ENCODE measurements at regions not wholly inside any gene's neighbourhood (a gene's known extent, or its start where the extent isn't known, plus 50 kb on each side); places are given as distances from the start of the nearest gene placed in this dataset.

GRCh38 chr13:106349080-106349931 lies 186.2 kb downstream of the EFNB2 start:
- DNase-seq, result no peak

DNA sequence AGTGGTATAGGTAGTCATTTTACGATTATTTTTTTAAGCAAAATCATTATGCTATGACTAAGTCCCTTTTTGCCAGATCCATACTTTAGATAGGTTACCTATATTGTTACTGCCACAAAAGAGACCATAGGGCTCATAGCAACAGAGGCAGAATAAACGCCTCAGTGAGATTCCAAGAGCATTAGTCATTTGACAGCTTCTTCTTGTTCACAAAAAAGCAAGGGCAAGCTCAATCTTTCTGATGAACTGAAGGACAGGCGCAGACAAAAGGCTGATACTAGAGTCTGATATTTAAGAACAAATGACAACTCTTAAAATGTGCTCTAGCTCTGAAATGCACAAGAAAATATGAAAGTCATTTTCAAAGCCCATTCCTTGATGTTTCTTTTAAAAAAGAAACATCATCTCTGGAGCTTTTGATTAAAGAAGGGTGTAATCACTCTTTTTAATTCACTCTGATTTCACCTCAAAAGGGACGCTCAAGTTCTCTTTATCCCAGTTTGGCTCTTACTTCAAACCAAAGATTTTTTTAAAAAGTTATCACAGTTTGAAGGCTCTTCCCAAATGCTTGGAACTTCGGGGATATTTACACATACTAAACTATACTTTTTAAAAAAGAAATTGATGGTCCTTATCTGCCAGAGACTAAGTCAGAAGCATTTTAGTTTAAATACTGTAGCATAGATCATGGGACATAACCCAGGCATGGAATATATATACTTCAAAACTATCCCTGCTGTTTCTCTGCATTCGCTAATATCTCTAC lies 187.2 kb downstream of the EFNB2 start:
- DNase-seq, result no peak

GRCh38 chr13:106344342-106344741 lies 191.1 kb downstream of the EFNB2 start:
- no peak for DNase-seq

DNA sequence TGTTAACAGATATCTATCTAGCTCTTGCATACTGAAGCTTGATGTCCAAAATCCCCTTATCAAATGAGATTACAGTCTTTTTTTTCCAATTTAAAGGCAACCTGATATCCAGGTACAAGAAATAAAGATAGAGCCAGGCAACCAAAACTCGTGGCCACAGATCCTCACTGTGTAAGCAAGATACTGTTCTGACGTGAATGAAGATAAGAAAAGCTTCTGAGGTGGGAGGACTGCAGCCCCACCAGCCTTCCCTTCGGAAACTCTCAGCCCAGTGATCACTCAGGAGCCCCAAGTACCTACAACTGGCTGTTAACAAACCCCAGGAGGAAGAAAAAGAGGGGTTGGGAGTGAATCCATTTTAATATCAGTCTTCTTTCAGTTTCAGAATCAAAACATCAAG lies 191.6 kb downstream of the EFNB2 start:
- no peak for DNase-seq

DNA sequence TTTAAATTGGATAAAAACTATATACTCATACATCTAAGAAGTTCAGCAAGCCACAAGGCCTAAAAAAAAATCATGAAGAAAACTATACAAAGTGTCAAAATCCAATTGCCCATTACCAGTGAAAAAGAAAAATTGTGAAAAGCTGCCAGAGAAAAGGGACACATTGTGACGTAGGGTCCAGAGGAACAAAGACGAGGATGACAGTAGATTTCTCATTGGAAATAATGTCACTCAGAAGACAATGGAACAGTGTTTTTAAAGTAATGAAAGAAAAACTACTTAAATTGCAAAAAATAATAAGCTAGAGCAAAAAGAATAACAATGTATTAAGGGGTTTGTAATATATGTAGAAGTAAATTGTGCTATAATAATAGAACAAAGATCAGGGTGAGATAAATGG lies 195.2 kb downstream of the EFNB2 start:
- no peak for DNase-seq

DNA sequence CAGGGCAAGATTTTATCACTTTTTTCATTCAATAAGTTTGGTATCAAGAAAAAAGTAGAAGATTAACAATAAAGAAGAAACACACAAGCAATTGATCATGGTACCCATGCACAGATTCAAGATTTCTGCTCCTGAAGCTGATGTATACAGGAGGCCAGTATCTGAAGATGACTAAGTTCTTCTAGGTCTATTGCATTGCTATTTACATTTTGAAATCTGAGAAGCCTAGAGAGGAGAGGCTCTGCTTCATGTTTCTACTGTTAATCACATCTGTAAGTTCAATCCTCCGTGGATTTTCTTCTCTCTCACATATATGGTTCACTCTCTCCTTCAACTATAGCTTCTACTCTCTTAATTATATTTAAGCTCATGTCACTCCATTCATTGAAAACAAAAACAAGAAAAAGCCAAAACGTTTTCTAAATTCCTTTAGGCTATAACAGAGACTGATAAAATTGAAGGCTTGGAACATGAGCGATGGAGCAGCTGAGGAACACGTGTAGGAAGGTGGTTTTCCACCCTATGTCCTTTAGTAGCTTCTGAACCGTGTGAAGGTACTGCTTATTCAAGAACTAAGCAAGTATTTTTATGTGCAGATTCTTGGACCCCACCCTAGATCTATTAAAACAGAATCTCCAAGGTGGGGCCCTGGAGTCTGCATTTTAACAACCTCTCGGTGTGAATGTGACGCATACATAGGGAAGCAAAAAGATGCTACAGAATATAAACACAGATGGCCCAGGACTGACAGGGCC lies 198.2 kb downstream of the EFNB2 start:
- DNase-seq, result no peak

DNA sequence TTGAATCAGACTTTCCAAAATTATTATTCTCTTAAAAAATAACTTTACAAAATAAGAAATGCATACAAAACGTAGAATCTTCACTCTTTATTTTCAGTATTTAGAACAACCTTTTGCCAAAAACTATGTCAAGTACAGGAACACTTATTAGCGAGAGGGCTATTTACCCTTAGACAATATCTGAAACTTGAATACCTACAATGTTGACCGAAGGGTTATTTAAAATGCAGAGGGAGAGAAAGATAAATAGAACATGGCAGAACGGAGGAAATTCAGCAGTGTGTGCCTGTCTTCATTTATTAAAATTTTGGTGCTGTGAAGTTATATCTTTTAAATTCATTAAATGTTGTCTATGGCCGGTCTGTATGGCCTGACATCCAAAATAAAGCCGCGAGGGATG lies 198.8 kb downstream of the EFNB2 start:
- DNase-seq, result no peak

GRCh38 chr13:106332621-106333020 lies 202.8 kb downstream of the EFNB2 start:
- no peak for DNase-seq

DNA sequence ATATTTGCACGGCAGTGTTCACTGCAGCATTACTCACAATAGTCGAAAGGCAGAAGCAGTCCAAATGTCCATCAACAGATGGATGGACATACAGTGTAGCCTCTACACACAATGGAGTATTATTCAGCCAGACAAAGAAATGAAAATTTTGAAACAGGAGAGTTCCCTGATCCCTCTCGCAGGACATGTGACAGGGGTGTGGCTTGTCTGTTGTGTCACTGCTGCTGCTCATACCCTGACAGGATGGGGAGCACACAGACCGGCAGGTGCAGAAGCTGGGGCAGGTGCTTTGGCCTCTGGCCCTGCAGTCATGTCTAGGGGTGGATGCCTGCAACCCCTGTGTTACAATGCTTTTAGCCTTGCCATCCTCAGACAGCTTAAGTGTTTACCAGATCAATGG lies 204.3 kb downstream of the EFNB2 start:
- DNase-seq, result no peak

DNA sequence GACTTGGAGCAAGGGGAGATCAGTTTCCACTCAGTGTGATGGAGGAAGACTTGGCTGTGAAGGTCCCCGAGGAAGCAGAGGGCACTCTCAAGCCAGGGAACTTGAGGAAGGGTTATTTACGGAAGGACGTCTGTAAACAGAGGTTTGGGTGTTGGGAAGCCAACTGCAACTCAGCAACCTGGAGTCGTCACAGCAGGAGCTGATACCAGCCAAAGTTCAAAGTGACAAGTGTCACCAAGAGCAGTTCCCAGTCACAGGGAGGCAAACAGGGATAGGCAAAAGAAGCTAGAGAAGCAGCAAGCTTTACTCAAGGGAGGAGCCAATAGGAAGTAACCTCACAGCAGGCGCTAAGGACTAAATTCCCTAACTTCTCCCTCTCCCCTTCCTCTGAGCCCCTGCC lies 205.5 kb downstream of the EFNB2 start:
- no peak for DNase-seq

- no peak for DNase-seq
These were observed 208.7 kb downstream of the EFNB2 start for GRCh38 chr13:106326751-106327150.

GRCh38 chr13:106324444-106324843 lies 211.0 kb downstream of the EFNB2 start:
- no peak for DNase-seq

GRCh38 chr13:106322628-106323027 lies 212.8 kb downstream of the EFNB2 start:
- no peak for DNase-seq

GRCh38 chr13:106318941-106319411 lies 216.5 kb downstream of the EFNB2 start:
- DNase-seq, result no peak

GRCh38 chr13:106314417-106314816 lies 221.0 kb downstream of the EFNB2 start:
- DNase-seq, result no peak

- no peak for DNase-seq
These were observed 224.5 kb downstream of the EFNB2 start for GRCh38 chr13:106311004-106311403.

GRCh38 chr13:106310291-106310865 lies 225.1 kb downstream of the EFNB2 start:
- no peak for DNase-seq

DNA sequence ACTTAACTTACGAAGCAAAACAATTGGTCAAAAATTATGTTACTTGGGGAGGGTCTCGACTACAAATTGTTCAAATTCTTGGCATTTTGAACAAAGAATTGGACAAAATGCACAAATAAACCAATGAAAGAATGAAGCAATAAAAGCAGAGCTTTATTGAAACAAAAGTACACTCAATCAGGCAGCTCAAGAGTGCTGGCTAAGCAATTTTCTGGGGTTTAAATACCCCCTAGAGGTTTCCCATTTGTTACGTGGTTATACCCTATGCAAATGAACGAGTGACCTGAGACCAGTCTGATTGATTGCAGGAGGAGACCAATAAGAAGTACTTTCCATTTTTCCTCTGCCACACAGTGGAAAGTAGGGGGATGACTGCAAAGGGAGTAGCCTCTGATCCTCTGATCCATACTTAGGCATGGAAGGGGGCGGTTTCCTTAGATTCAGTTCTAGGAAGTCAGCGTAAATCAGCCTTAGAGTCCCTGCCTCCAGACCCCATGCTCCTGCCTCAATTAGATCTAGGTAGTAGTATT lies 228.6 kb downstream of the EFNB2 start:
- no peak for DNase-seq

- no peak for DNase-seq
These were observed 232.6 kb downstream of the EFNB2 start for GRCh38 chr13:106302843-106303242.

DNA sequence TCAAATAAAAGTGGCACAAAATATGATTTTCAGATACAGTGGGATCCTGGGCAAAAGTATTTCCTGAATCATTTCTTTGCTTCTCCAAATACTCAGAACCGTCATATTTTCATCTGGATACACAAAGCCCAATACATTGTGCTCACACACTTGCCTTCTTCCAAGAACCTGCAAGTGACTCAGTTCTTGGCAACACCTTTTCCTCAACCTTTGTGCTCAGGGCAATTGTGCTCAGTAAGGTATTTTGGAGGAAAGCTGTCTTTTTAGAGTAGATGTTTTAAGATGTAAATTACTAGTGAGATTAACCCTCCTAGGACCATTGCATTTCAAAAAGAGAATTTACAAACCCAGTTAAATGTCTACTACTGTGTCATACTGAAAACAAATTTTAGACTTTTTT lies 233.5 kb downstream of the EFNB2 start:
- DNase-seq, result no peak

DNA sequence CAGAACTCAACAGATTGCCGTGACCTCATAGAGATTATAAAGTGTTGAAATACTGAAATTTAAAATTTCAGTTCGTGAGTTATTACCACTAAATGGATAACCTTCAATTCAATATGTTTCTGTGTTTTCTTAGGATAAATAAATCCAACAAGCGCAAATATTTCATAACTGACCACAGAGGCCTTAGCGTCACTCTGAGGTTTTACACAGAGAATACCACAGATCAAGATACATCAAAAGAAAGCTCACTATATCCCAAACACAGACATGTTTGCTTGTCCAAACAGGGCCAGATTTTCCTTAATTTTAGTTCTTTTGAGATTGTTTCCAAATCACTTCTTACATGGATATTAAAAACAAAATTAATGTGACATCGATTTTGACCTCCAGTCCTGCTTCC lies 235.8 kb downstream of the EFNB2 start:
- DNase-seq, result no peak

DNA sequence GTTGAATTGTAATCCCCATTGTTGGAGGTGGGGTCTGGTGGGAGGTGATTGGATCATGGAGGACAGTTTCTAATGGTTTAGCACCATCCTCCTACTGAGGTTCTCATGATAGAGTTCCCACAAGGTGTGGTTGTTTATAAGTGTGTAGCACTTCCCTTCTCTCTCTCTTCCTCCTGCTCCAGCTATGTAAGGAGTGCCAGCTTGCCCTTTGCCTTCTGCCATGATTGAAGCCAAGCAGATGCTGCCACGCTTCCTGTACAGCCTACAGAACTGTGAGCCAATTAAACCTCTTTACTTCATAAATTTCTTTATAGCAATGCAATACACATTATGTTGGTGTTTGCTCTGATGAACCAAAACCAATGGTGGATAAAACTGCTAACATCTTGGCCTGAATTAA lies 238.2 kb downstream of the EFNB2 start:
- no peak for DNase-seq

DNA sequence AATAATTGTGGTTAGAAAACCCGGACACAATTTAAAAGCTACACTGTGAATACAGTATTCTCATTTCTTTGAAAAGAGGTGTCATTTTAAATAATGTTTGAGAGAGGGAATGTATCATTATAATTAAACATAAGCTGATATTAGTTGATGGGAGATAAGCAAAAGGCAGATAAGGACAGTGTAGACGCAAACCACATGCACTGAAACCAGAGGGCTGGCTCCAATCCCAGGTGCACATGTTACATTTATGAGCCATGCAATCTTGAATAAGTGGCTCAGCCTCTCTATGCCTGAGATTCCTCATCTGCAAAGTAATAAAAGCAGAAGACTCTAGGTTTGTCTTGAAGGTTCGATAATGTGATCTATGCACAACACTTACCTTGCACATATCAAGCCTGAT lies 238.7 kb downstream of the EFNB2 start:
- no peak for DNase-seq
